ENCODE measurements at regions not wholly inside any gene's neighbourhood (a gene's known extent, or its start where the extent isn't known, plus 50 kb on each side); places are given as distances from the start of the nearest gene placed in this dataset.

DNA sequence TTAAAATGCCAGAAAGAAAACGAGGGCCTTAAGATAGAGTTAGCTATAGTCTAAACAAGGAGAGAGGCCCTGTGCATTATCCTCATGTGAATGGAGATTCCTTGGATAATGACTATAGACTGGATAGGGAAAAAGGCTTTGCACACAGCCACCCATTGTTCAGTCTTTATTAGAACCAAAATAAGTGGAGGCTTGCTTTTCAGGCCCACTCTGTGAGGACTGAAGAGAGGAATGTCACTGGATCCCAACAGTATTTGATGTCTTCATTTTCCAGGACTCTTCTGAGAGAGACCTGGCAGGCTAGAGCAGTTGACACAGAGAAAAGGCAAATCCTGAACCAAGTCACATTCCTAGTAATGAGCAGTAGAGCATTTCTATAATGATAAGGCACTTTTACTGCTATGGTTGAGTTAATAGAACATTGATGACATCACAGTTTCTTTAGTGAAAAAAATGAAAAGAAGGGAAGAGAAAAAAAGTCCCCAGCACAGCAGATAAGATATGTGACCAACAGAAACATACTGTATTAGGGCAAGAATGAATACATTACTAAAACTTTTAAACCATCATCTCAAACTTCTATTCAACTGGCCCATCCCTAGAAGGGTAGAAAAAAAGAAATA is 315.1 kb downstream of the EPHA7 start:
- H3K27me3 ChIP-seq (ENCODE audit: low read depth), result no peaks in the 10 kb centered on the region
- no peaks in the 10 kb centered on the region for H3K36me3 ChIP-seq
- TF ChIP-seq, protein P1, sequence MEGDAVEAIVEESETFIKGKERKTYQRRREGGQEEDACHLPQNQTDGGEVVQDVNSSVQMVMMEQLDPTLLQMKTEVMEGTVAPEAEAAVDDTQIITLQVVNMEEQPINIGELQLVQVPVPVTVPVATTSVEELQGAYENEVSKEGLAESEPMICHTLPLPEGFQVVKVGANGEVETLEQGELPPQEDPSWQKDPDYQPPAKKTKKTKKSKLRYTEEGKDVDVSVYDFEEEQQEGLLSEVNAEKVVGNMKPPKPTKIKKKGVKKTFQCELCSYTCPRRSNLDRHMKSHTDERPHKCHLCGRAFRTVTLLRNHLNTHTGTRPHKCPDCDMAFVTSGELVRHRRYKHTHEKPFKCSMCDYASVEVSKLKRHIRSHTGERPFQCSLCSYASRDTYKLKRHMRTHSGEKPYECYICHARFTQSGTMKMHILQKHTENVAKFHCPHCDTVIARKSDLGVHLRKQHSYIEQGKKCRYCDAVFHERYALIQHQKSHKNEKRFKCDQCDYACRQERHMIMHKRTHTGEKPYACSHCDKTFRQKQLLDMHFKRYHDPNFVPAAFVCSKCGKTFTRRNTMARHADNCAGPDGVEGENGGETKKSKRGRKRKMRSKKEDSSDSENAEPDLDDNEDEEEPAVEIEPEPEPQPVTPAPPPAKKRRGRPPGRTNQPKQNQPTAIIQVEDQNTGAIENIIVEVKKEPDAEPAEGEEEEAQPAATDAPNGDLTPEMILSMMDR (IDR thresholded peaks at IDR 0.05), result no peak
- no peak overlapping the region for H3K27ac ChIP-seq
- intact Hi-C loops (cut with DNase I), result no loop called here
- ATAC-seq, result no peak
- no peak for DNase-seq
- H3K4me3 ChIP-seq, result no peak overlapping the region
- no peaks in the 10 kb centered on the region for H3K9me3 ChIP-seq
- H3K4me1 ChIP-seq, result no peaks in the 10 kb centered on the region

DNA sequence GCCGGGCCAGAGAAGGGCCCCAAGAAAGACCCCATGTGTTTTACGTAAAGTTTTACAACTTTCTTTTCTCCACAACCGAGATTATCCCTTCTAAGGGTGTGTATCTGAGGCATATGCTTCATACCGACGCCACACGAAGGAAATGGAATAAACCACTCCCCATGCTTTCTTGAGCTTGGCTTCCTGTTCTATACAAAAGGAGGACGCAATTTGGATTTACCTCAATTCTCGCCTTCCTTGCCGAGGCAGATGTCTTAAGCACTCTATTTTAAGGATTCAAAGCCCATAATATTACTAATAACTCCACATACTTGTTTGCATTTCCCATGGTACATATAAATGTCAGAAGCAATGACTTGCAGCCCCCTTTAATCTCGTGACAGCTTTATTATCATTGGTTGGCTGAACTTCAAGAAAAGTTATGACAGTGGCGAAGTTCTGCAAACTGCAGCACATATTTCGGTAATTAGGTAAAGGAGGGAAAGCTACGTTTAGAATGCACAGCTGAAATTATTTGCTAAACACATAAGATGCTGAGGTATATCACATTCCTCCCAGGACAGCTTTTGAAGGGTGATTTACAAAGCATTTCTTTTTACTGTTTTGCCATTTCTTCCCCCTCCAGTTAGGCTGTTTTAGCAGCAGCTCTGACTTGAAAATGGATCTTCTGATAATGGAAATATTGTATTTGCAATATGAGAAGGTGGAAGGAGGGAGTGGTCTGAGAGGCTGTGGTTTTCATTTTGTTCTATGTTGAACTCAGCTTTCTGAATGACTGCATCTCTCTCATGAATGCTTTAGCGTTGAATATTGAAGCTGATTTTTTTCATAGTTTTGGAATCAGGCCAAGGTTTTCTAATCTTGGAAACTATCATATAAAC is 330.5 kb downstream of the EPHA7 start:
- DNase-seq, result no peak
- ATAC-seq, result no peak
- Histone ChIP-seq H3K36me3 (no peaks in the 10 kb centered on the region), H3K9me3 (no peaks in the 10 kb centered on the region), H3K27me3 (ENCODE audit: low read depth) (no peaks in the 10 kb centered on the region), H3K4me1 (no peaks in the 10 kb centered on the region), H3K27ac (no peak overlapping the region), H3K4me3 (no peak overlapping the region)
- intact Hi-C loops (cut with DNase I), result no loop called here
- TF ChIP-seq, protein P1 (IDR thresholded peaks at IDR 0.05), result no peak

DNA sequence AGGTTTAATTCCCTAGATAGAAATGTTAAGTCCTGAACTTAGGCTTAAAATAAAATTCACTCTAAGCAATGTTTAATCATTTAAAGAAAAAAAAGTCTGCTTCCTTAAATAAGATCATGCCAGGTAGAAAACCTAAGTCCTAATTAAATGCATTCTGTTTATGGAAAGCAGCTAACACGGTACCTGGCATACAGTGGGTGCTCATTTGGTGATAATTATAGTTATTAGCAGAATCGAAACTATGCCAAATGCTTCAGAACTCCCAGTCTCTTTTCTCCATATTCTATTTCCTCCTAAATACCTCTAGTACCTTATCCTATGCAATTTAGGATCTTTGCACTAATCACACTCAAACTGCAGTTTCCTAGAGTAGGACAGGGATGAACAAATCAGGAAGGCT is 331.8 kb downstream of the EPHA7 start:
- no peak for ATAC-seq
- intact Hi-C loops (cut with DNase I), result no loop called here

DNA sequence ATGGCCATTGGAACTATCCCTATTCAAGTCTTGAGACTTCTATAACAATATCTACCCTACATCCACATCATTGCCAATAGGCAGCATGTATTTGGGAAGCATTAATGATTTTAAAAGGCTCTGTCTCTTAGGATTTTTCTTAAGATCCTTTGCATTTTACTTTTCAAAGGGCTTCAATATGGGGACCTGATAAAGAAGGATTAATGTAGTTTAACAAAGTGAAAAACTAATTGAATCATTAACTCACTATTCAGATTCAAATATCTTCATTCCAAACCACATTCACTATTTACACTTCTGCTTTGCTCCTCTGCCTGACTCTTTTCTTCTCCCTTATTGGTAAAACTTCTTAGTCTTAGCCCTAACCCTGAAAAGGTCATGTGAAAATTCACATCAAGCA is 333.0 kb downstream of the EPHA7 start:
- H3K27me3 ChIP-seq (ENCODE audit: low read depth), result no peaks in the 10 kb centered on the region
- H3K4me3 ChIP-seq, result no peak overlapping the region
- TF ChIP-seq, protein P1 (IDR thresholded peaks at IDR 0.05), result no peak
- no peaks in the 10 kb centered on the region for H3K9me3 ChIP-seq
- intact Hi-C loops (cut with DNase I), result no loop called here
- no peaks in the 10 kb centered on the region for H3K4me1 ChIP-seq
- DNase-seq (no peak), ATAC-seq (no peak)
- no peak overlapping the region for H3K27ac ChIP-seq
- H3K36me3 ChIP-seq, result no peaks in the 10 kb centered on the region

More for the DNA sequence above, 331.8 kb downstream of the EPHA7 start:
- no peak for DNase-seq
- TF ChIP-seq, protein P1 (IDR thresholded peaks at IDR 0.05), result no peak
- Histone ChIP-seq H3K9me3 (no peaks in the 10 kb centered on the region), H3K36me3 (no peaks in the 10 kb centered on the region), H3K4me1 (no peaks in the 10 kb centered on the region), H3K4me3 (no peak overlapping the region), H3K27me3 (ENCODE audit: low read depth) (no peaks in the 10 kb centered on the region), H3K27ac (no peak overlapping the region)

DNA sequence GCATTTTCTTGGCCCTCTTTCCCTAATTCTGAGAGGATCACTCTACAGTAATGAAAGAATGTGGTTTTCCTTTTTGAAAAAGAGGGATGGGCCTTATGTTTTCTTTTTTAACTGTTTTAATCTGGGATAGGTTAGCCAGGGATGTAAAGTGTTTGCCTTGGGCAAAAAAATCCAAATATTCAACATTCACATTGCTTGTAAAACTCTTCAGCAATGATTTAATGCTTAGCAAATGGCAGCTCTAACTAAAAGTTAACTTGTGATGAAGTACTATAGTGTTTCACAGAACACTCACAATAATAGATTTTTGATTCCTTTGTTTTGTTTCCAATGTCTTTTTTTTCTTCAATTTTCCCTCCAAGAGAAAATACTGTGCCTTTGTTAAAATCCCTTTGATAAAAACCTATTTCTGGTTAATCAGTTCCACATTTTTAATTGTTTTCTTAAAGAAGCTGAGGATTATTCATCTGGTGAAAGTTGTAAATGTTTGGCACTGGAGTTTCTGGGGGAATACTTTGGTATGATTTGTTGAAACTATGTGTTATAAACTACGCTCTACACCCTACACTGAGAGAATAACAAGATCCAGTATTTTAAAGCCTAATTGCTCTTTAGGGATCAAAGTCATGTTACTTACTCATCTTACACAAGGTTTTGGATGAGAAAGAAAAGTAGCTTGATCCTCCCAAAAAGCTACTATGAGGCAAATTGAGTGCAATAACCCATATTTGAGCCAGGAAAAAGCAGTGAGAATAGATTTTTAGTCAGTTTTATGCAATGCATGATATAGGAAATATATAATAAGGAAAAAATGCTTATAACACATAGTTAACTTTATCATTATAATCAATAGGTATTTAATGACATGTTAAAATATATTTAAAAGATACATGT is 335.8 kb downstream of the EPHA7 start:
- DNase-seq (no peak), ATAC-seq (no peak)
- H3K27me3 ChIP-seq (ENCODE audit: low read depth), result no peaks in the 10 kb centered on the region
- intact Hi-C loops (cut with DNase I), result no loop called here
- H3K27ac ChIP-seq, result no peak overlapping the region
- H3K4me1 ChIP-seq, result no peaks in the 10 kb centered on the region
- no peak overlapping the region for H3K4me3 ChIP-seq
- H3K36me3 ChIP-seq, result no peaks in the 10 kb centered on the region
- H3K9me3 ChIP-seq, result no peaks in the 10 kb centered on the region
- TF ChIP-seq, protein P1 (IDR thresholded peaks at IDR 0.05), result no peak

Measured in lower lobe of right lung (tissue), 2 donors.